HG02938 (cell line): ENCODE measurements at regions not wholly inside any gene's neighbourhood (a gene's known extent, or its start where the extent isn't known, plus 50 kb on each side); places are given as distances from the start of the nearest gene placed in this dataset.
"Not testable (repeated sequence)": the region's sequence is repeated elsewhere in the genome, so short reads cannot be mapped to it uniquely, and the experiment has no call there.

Source experiments
- ATAC-seq: cut with Tn5 transposase; IDR thresholded peaks from one replicate; pipeline ENCODE4 v1.9.1; 2021; ENCODE audit warnings: mild to moderate bottlenecking, moderate library complexity; ENCODE audit not compliant: unreplicated experiment

- ATAC-seq: not testable (repeated sequence)
Observed at GRCh38 chr7:142477801-142478200, 219.9 kb upstream of the PRSS58 start.

- no peak for ATAC-seq
Observed at GRCh38 chr7:142477079-142477651, 219.3 kb upstream of the PRSS58 start.

DNA sequence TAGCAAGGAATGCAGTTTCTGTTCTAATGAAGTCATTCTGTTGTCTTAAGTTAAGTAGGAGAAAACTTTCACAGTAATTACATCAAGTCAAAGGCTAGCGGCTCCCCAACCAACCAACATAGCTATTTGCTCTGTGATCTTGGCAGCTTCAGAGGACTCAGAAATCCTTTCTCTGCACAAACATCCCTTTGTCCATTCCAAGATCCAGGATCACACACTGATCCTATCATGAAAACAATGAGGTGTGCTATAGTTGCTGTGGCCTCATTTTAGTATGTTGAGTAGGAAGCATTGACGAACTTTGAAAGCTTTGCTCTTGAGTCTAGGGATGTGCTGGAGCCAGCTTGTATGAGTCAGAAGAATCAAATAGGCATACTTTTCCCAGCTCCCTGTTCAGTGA is 218.2 kb upstream of the PRSS58 start:
- no peak for ATAC-seq

DNA sequence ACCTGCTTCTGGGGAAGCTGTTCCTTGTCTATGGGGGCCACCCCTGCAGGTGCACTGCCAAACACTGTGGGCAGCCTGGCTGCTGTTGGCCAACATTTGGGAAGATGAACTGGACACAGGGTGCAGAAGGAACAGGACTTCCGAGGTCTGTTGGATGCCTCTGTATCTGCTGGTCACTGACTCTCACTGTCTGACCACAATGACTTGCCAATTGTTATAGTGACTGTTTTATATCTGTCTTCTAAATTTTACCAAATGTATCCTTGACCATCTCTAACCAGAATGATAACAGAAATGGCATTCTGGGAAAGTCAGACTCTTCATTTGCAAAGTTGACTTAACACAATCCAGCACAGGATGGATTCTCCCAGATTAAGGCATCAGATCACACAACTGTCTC is 214.0 kb upstream of the PRSS58 start:
- ATAC-seq: no peak

- no peak for ATAC-seq
Observed at GRCh38 chr7:142470544-142470830, 212.6 kb upstream of the PRSS58 start.

DNA sequence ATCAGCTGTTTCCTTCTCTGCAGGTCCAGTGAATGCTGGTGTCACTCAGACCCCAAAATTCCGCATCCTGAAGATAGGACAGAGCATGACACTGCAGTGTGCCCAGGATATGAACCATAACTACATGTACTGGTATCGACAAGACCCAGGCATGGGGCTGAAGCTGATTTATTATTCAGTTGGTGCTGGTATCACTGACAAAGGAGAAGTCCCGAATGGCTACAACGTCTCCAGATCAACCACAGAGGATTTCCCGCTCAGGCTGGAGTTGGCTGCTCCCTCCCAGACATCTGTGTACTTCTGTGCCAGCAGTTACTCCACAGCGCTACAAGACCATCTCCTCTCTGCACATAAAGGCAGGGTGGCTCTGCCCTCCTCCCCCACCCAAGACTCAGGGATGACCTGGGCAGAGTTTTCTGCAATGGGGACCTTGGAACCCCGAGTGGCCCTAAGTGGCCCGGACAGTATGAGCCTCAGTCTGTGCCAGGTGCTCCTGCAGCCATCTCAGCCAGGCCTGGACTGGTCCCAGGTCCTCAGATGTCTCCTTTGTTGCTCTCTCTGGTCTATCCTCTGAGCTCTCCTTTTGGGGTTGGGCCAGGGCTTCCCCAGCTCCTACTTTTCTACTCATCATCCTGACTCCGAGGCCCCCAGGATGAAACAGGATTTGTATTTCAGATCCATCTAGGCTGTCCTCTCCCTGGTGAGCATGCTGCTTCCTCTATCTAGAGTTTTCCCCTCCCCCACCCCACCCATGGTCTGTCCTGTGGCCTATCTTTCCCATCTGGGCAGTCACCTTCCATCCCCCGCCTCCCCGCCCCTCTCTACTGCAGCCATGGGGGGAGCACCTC is 212.1 kb upstream of the PRSS58 start:
- no peak for ATAC-seq

- no peak for ATAC-seq
Observed at GRCh38 chr7:142468871-142469665, 211.2 kb upstream of the PRSS58 start.

- ATAC-seq: not testable (repeated sequence)
Observed at GRCh38 chr7:142467056-142467655, 209.3 kb upstream of the PRSS58 start.

DNA sequence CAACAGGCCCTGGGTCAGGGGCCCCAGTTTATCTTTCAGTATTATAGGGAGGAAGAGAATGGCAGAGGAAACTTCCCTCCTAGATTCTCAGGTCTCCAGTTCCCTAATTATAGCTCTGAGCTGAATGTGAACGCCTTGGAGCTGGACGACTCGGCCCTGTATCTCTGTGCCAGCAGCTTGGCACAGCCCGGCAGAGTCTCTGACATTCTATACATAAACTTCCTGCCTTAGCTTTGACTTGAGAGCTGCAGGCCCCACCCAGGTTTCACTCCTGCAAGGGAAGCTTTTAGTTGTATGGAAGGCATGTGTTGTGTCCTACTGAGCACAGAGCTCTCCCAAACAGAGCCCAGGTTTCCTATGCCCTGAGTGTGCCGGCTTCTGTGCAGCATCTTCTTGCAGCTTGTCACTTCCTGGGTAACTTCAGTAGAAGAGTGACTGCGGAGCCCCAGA is 205.6 kb upstream of the PRSS58 start:
- no peak for ATAC-seq

GRCh38 chr7:142461437-142461836 is 203.6 kb upstream of the PRSS58 start:
- no peak for ATAC-seq

DNA sequence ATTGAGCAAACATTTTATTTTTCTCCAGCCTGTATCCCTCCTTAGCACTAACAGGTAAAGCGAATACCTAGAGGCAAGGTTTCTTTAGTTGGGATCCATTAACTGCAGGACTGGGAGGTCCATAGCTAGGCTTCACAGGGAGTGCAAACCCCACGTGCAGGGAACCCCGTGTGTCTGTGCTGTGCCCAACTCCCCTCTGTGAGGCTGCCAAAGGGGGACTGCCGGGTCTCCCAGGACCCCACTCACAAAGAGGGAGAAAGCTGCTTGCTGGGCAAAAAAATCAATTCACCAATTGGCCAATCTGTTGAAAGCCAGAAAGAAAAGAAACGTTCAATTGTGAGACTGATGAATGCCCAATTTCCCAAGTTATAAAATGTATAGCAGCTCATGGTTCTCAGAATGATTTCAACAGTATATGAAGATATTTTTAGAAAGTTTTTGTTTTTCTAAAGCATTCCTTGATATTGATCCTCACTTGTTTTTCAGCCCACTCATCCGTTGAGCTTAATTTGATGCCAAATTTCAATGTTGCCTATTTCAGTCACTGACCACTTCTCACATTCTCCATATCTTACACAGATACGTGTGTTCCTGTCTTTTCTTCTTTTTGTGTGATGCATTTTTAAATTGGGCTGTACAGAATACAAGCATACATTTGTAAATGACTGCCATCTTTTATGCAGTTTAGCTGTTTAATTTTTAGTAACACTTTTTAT is 202.7 kb upstream of the PRSS58 start:
- no peak for ATAC-seq

GRCh38 chr7:142459551-142459963 is 201.7 kb upstream of the PRSS58 start:
- peak; percentile 81 for ATAC-seq

DNA sequence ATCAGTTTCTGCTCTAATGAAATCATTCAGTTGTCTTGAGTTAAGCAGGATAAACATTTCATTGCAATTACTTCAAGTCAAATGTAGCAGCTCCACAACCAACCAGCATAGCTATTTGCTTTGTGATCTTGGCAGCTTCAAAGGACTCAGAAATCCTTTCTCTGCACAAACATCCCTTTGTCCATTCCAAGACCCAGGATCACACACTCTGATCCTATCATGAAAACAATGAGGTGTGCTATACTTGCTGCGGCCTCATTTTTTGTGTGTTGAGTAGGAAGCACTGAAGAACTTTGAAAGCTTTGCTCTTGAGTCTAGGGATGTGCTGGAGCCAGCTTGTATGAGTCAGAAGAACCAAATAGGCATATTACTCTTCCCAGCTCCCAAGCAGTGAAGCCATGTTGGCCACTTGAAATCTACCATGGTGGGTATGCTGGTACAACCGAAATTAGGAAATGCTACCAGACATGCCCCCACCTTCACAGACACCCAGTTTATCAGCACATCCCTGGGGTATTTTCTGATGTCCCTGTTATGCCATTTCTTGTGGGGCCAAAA is 199.4 kb upstream of the PRSS58 start:
- ATAC-seq: no peak

GRCh38 chr7:142455392-142455791 is 197.5 kb upstream of the PRSS58 start:
- ATAC-seq: no peak

GRCh38 chr7:142454862-142455261 is 197.0 kb upstream of the PRSS58 start:
- ATAC-seq: no peak

GRCh38 chr7:142452791-142453190 is 194.9 kb upstream of the PRSS58 start:
- ATAC-seq: no peak

DNA sequence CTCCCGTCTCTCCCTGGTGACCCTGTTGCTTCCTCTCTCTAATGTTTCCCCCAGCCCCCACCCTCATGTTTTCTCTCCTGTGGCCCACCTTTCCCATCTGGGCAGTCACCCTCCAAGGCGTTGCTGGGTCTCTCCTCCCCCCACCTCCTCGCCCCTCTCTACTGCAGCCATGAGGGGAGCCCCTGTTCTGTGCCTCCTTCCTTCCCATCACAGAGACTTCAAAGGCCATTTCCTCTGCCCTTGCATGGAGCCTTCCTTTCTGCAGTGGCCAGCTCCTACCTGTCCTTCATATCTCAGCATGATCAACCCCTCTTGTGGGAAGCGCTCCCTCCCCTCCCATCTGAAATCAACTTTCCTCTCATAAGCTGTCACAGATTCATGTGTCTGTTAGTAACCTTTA is 194.0 kb upstream of the PRSS58 start:
- ATAC-seq: no peak

GRCh38 chr7:142451296-142451695 is 193.4 kb upstream of the PRSS58 start:
- ATAC-seq: no peak

GRCh38 chr7:142450695-142451094 is 192.8 kb upstream of the PRSS58 start:
- ATAC-seq: no peak

DNA sequence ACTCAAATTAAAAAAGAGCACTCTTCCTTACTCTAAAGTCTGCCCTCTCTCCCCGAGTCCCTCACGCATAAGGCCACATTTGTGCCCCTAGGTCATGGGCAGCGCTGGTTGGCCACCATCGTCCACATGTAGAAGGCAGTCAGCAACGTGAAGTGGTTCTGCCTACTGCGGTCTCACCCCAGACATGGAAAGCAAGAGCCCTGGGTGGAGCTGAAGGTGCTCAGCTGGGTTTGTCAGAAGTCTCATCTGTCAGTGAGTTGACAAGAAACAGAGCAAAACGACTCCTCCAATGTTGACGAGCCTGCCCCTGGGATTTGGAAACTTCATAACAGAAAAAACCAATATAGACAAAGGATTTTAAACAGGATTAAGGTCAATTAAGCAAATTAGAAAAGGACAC is 192.3 kb upstream of the PRSS58 start:
- no peak for ATAC-seq
